ENCODE measurements at regions not wholly inside any gene's neighbourhood (a gene's known extent, or its start where the extent isn't known, plus 50 kb on each side); places are given as distances from the start of the nearest gene placed in this dataset.
"Not testable (repeated sequence)": the region's sequence is repeated elsewhere in the genome, so short reads cannot be mapped to it uniquely, and the experiment has no call there.

DNA sequence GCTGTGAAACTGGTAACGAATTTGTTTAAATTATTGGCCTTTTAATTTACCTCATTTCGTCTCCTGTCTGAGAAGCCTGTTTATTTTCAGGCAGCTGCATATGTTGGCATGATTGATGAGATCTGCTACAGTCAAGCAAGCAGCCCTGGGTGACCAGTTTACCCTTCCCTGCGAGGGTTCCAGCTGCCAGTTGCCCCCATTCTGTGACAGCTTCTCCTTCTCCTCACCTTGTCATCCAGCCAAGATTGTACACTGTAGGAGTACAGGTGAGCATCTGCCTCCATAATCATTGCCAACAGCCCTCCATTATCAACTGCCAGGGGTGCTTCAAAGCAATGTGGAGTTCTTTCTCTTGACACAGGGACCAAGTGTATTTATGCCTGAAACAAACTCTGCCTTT is 1979.9 kb upstream of the PRR20A start:
- Histone ChIP-seq H3K27me3 (no peaks in the 10 kb centered on the region), H3K36me3 (replicated peaks in 1 of 2; ENCODE audit: insufficient read depth in 1 of 2, low read depth in 2 of 2) (no peaks in the 10 kb centered on the region), H3K27ac (no peak overlapping the region), H3K9me3 (peaks cover 0 to 4% (median 0%) of the 10 kb centered on the region in 3 donors), H3K4me1 (no peaks in the 10 kb centered on the region), H3K4me3 (no peak overlapping the region)
- 19 to 21% methylated on average over 3 of the region's 3 CpGs for WGBS, 2 donors
- DNase-seq (no peak), ATAC-seq (no peak)
- TF ChIP-seq, protein P1, sequence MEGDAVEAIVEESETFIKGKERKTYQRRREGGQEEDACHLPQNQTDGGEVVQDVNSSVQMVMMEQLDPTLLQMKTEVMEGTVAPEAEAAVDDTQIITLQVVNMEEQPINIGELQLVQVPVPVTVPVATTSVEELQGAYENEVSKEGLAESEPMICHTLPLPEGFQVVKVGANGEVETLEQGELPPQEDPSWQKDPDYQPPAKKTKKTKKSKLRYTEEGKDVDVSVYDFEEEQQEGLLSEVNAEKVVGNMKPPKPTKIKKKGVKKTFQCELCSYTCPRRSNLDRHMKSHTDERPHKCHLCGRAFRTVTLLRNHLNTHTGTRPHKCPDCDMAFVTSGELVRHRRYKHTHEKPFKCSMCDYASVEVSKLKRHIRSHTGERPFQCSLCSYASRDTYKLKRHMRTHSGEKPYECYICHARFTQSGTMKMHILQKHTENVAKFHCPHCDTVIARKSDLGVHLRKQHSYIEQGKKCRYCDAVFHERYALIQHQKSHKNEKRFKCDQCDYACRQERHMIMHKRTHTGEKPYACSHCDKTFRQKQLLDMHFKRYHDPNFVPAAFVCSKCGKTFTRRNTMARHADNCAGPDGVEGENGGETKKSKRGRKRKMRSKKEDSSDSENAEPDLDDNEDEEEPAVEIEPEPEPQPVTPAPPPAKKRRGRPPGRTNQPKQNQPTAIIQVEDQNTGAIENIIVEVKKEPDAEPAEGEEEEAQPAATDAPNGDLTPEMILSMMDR (IDR thresholded peaks at IDR 0.05), result no peak
- TF ChIP-seq POLR2A (IDR thresholded peaks at IDR 0.05), result no peak
- intact Hi-C loops (cut with DNase I), result no loop called here

DNA sequence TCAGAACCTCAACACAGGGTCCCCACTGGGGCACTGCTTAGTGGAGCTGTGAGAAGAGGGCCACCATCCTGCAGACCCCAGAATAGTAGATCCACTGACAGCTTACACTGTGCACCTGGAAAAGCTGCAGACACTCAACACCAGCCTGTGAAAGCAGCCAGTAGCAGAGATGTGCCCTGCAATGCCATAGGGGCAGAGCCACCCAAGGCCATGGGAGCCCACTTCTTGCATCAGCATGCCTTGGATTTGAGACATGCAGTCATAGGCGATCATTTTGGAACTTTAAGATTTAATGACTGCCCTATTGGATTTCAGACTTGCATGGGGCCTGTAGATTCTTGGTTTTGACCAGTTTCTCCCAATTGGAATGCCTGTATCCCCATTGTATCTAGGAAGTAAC is 1962.1 kb upstream of the PRR20A start:
- H3K36me3 ChIP-seq (replicated peaks in 1 of 2; ENCODE audit: insufficient read depth in 1 of 2, low read depth in 2 of 2); intact Hi-C loops (cut with DNase I); ATAC-seq; H3K4me1 ChIP-seq; H3K4me3 ChIP-seq; H3K9me3 ChIP-seq; H3K27me3 ChIP-seq; DNase-seq; H3K27ac ChIP-seq: not testable (repeated sequence)
- WGBS, 2 donors, result 57 to 93% methylated on average over 1 of the region's 1 CpG

DNA sequence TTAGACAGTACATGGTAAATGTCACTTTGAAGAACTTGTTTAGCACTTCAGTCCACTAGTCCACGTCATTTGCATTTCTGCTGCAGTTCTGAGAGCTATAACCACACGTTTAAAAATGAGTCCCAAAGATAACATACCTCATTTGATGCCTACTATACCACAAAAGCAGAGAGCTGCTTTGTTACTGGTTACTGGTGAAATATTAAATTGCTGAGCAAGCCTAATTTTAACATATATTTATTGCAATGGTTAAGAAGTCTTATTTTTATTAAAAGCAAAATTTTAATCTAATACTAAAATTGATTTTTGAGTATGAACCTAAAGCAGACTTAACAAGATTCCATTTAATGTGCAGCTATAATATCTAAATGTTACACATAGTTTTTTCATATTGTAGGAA is 1949.7 kb upstream of the PRR20A start:
- 21 to 26% methylated on average over 2 of the region's 2 CpGs for WGBS, 2 donors
- H3K9me3 ChIP-seq, result no peaks in the 10 kb centered on the region
- no peaks in the 10 kb centered on the region for H3K4me1 ChIP-seq
- TF ChIP-seq, protein P1 (IDR thresholded peaks at IDR 0.05), result no peak
- TF ChIP-seq POLR2A (IDR thresholded peaks at IDR 0.05), result no peak
- no peaks in the 10 kb centered on the region for H3K36me3 ChIP-seq (replicated peaks in 1 of 2; ENCODE audit: insufficient read depth in 1 of 2, low read depth in 2 of 2)
- H3K27me3 ChIP-seq, result no peaks in the 10 kb centered on the region
- no peak for ATAC-seq
- intact Hi-C loops (cut with DNase I), result no loop called here
- no peak overlapping the region for H3K4me3 ChIP-seq
- H3K27ac ChIP-seq, result no peak overlapping the region
- no peak for DNase-seq

DNA sequence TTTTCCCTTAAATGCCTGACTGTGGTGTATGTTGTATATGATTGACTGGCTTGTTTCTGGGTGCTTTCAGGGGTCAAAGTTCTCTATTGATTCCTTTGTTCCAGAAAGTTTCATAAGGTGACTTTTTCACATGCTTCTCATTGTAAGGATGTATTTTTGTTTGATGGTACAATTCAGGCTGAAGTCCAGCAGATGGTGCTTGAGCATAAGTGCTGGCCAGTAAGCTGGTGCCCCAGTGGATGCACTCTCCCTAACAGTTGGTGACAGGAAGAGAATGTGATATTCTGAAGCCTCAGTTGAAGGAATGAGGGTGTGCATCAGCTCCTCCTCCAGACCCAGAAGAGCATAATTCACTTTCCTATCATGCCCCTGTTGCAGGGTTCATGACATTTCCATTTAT is 1941.6 kb upstream of the PRR20A start:
- H3K36me3 ChIP-seq (replicated peaks in 1 of 2; ENCODE audit: insufficient read depth in 1 of 2, low read depth in 2 of 2), result no peaks in the 10 kb centered on the region
- DNase-seq, result no peak
- H3K27ac ChIP-seq, result no peak overlapping the region
- no peak for ATAC-seq
- peaks cover 0 to 4% (median 0%) of the 10 kb centered on the region in 3 donors for H3K9me3 ChIP-seq
- H3K4me1 ChIP-seq, result no peaks in the 10 kb centered on the region
- TF ChIP-seq, protein P1 (IDR thresholded peaks at IDR 0.05), result no peak
- TF ChIP-seq POLR2A (IDR thresholded peaks at IDR 0.05), result no peak
- no peaks in the 10 kb centered on the region for H3K27me3 ChIP-seq
- no peak overlapping the region for H3K4me3 ChIP-seq
- intact Hi-C loops (cut with DNase I), result no loop called here

GRCh38 chr13:55214841-55215345 is 1925.8 kb upstream of the PRR20A start:
- TF ChIP-seq POLR2A (IDR thresholded peaks at IDR 0.05), result no peak
- TF ChIP-seq, protein P1 (IDR thresholded peaks at IDR 0.05), result no peak
- no peaks in the 10 kb centered on the region for H3K9me3 ChIP-seq
- ATAC-seq (no peak), DNase-seq (no peak)
- intact Hi-C loops (cut with DNase I), result no loop called here
- no peaks in the 10 kb centered on the region for H3K27me3 ChIP-seq
- no peaks in the 10 kb centered on the region for H3K36me3 ChIP-seq (replicated peaks in 1 of 2; ENCODE audit: insufficient read depth in 1 of 2, low read depth in 2 of 2)
- no peak overlapping the region for H3K27ac ChIP-seq
- H3K4me1 ChIP-seq, result no peaks in the 10 kb centered on the region
- H3K4me3 ChIP-seq, result no peak overlapping the region
